Type B pancreatic cell (in vitro differentiated cells): ENCODE measurements at regions not wholly inside any gene's neighbourhood (a gene's known extent, or its start where the extent isn't known, plus 50 kb on each side); places are given as distances from the start of the nearest gene placed in this dataset.

Experiments
- DNase-seq: peaks from one replicate; pipeline ENCODE4 v3.0.0; 2021; ENCODE audit warnings: mixed read lengths; ENCODE audit not compliant: unreplicated experiment; ENCODE audit errors: extremely low spot score
- H3K27ac Mint-ChIP-seq: 2 replicates; pipeline ENCODE4 v1.8.0; 2021; ENCODE audit warnings: mild to moderate bottlenecking, mixed read lengths
- H3K27me3 Mint-ChIP-seq: 2 replicates; pipeline ENCODE4 v1.8.0; 2021; ENCODE audit warnings: mixed read lengths
- H3K36me3 Mint-ChIP-seq: 2 replicates; pipeline ENCODE4 v1.8.0; 2021; ENCODE audit warnings: mixed read lengths
- H3K4me1 Mint-ChIP-seq: one replicate; pipeline ENCODE4 v1.8.0; 2021; ENCODE audit warnings: mixed read lengths; ENCODE audit not compliant: unreplicated experiment
- H3K4me3 Mint-ChIP-seq: 2 replicates; pipeline ENCODE4 v1.8.0; 2021; ENCODE audit warnings: mild to moderate bottlenecking, mixed read lengths
- H3K9me3 Mint-ChIP-seq: 2 replicates; pipeline ENCODE4 v1.8.0; 2021; ENCODE audit warnings: mixed read lengths
- CTCF ChIP-seq: fragments of 200-600 bp; sonication (generic); conservative IDR thresholded peaks from 2 replicates; pipeline ENCODE4 v1.5.0; 2021; ENCODE audit warnings: antibody characterized with exemption, mild to moderate bottlenecking

GRCh38 chr5:35443803-35444595 is 173.7 kb upstream of the SPEF2 start:
- Mint-ChIP-seq H3K36me3 (no peaks in the 10 kb centered on the region), H3K4me1 (no peaks in the 10 kb centered on the region), H3K4me3 (no peak overlapping the region), H3K27ac (no peak overlapping the region), H3K9me3 (no peaks in the 10 kb centered on the region), H3K27me3 (no peaks in the 10 kb centered on the region)
- no peak for DNase-seq
- TF ChIP-seq CTCF: no peak

- H3K4me1 Mint-ChIP-seq: no peaks in the 10 kb centered on the region
- H3K27me3 Mint-ChIP-seq: no peaks in the 10 kb centered on the region
- H3K9me3 Mint-ChIP-seq: no peaks in the 10 kb centered on the region
- no peak for TF ChIP-seq CTCF
- H3K4me3 Mint-ChIP-seq: no peak overlapping the region
- H3K36me3 Mint-ChIP-seq: no peaks in the 10 kb centered on the region
- DNase-seq: no peak
- no peak overlapping the region for H3K27ac Mint-ChIP-seq
Measured at GRCh38 chr5:35442885-35443639, 174.6 kb upstream of the SPEF2 start.

- no peak for DNase-seq
- H3K9me3 Mint-ChIP-seq: no peaks in the 10 kb centered on the region
- TF ChIP-seq CTCF: no peak
- H3K36me3 Mint-ChIP-seq: no peaks in the 10 kb centered on the region
- H3K4me1 Mint-ChIP-seq: no peaks in the 10 kb centered on the region
- H3K27me3 Mint-ChIP-seq: no peaks in the 10 kb centered on the region
- no peak overlapping the region for H3K27ac Mint-ChIP-seq
- H3K4me3 Mint-ChIP-seq: no peak overlapping the region
Measured at GRCh38 chr5:35440409-35440808, 177.3 kb upstream of the SPEF2 start.

- Mint-ChIP-seq H3K4me3 (no peak overlapping the region), H3K4me1 (no peaks in the 10 kb centered on the region), H3K36me3 (no peaks in the 10 kb centered on the region), H3K27me3 (no peaks in the 10 kb centered on the region), H3K9me3 (no peaks in the 10 kb centered on the region), H3K27ac (no peak overlapping the region)
- DNase-seq: no peak
- no peak for TF ChIP-seq CTCF
Measured at GRCh38 chr5:35438786-35439185, 178.9 kb upstream of the SPEF2 start.

GRCh38 chr5:35438288-35438687 is 179.4 kb upstream of the SPEF2 start:
- no peaks in the 10 kb centered on the region for H3K27me3 Mint-ChIP-seq
- H3K4me1 Mint-ChIP-seq: no peaks in the 10 kb centered on the region
- no peak overlapping the region for H3K4me3 Mint-ChIP-seq
- H3K36me3 Mint-ChIP-seq: no peaks in the 10 kb centered on the region
- TF ChIP-seq CTCF: no peak
- H3K27ac Mint-ChIP-seq: no peak overlapping the region
- no peaks in the 10 kb centered on the region for H3K9me3 Mint-ChIP-seq
- DNase-seq: no peak
